ENCODE measurements at regions not wholly inside any gene's neighbourhood (a gene's known extent, or its start where the extent isn't known, plus 50 kb on each side); places are given as distances from the start of the nearest gene placed in this dataset.

- Histone ChIP-seq H3K9me3 (peaks cover 0 to 13% (median 0%) of the 10 kb centered on the region in 4 donors), H3K36me3 (no peaks in the 10 kb centered on the region), H3K4me1 (no peaks in the 10 kb centered on the region), H3K27me3 (no peaks in the 10 kb centered on the region), H3K27ac (no peak overlapping the region), H3K4me3 (no peak overlapping the region)
- no peak for TF ChIP-seq POLR2A (IDR thresholded peaks at IDR 0.05)
- no peak for TF ChIP-seq EP300 (IDR thresholded peaks at IDR 0.05)
- TF ChIP-seq CTCF (IDR thresholded peaks at IDR 0.05) = no peak
- 96 to 97% methylated on average over 2 of the region's 2 CpGs for WGBS, 2 donors
- no peak for DNase-seq (ENCODE audit: low spot score in 2 of 2)
Observed at GRCh38 chr10:120067427-120067826, 174.9 kb downstream of the SEC23IP start.

GRCh38 chr10:120069700-120070099 is 177.2 kb downstream of the SEC23IP start:
- no peak for DNase-seq (ENCODE audit: low spot score in 2 of 2)
- Histone ChIP-seq H3K27me3 (no peaks in the 10 kb centered on the region), H3K9me3 (peaks cover 0 to 13% (median 0%) of the 10 kb centered on the region in 4 donors), H3K27ac (no peak overlapping the region), H3K36me3 (no peaks in the 10 kb centered on the region), H3K4me3 (no peak overlapping the region), H3K4me1 (no peaks in the 10 kb centered on the region)
- no peak for TF ChIP-seq POLR2A (IDR thresholded peaks at IDR 0.05)
- TF ChIP-seq EP300 (IDR thresholded peaks at IDR 0.05) = no peak
- TF ChIP-seq CTCF (IDR thresholded peaks at IDR 0.05) = no peak
- 34 to 40% methylated on average over 2 to 3 of the region's 3 CpGs for WGBS, 2 donors

- Histone ChIP-seq H3K27me3 (no peaks in the 10 kb centered on the region), H3K36me3 (no peaks in the 10 kb centered on the region), H3K9me3 (no peaks in the 10 kb centered on the region), H3K4me1 (no peaks in the 10 kb centered on the region), H3K4me3 (no peak overlapping the region), H3K27ac (no peak overlapping the region)
- DNase-seq (ENCODE audit: low spot score in 2 of 2) = no peak
- no peak for TF ChIP-seq POLR2A (IDR thresholded peaks at IDR 0.05)
- no peak for TF ChIP-seq CTCF (IDR thresholded peaks at IDR 0.05)
- TF ChIP-seq EP300 (IDR thresholded peaks at IDR 0.05) = no peak
- 82 to 85% methylated on average over 5 of the region's 5 CpGs for WGBS, 2 donors
Observed at GRCh38 chr10:120075349-120075748, 182.8 kb downstream of the SEC23IP start.

- Histone ChIP-seq H3K9me3 (no peaks in the 10 kb centered on the region), H3K4me1 (no peaks in the 10 kb centered on the region), H3K4me3 (no peak overlapping the region), H3K36me3 (no peaks in the 10 kb centered on the region), H3K27ac (no peak overlapping the region), H3K27me3 (no peaks in the 10 kb centered on the region)
- WGBS, 2 donors = 47 to 53% methylated on average over 11 of the region's 11 CpGs
- DNase-seq (ENCODE audit: low spot score in 2 of 2) = no peak
- no peak for TF ChIP-seq EP300 (IDR thresholded peaks at IDR 0.05)
- no peak for TF ChIP-seq POLR2A (IDR thresholded peaks at IDR 0.05)
- no peak for TF ChIP-seq CTCF (IDR thresholded peaks at IDR 0.05)
Observed at GRCh38 chr10:120076996-120077706, 184.6 kb downstream of the SEC23IP start.

GRCh38 chr10:120077707-120078492 is 185.4 kb downstream of the SEC23IP start:
- no peaks in the 10 kb centered on the region for H3K4me1 ChIP-seq
- TF ChIP-seq POLR2A (IDR thresholded peaks at IDR 0.05) = no peak
- no peak for TF ChIP-seq EP300 (IDR thresholded peaks at IDR 0.05)
- no peak for TF ChIP-seq CTCF (IDR thresholded peaks at IDR 0.05)
- WGBS, 2 donors = 65 to 72% methylated on average over 14 of the region's 14 CpGs
- H3K36me3 ChIP-seq = no peaks in the 10 kb centered on the region
- no peak overlapping the region for H3K4me3 ChIP-seq
- no peaks in the 10 kb centered on the region for H3K9me3 ChIP-seq
- DNase-seq (ENCODE audit: low spot score in 2 of 2) = no peak
- H3K27me3 ChIP-seq = no peaks in the 10 kb centered on the region
- H3K27ac ChIP-seq = no peak overlapping the region

All from tibial nerve (tissue), 4 donors.